ENCODE measurements at regions not wholly inside any gene's neighbourhood (a gene's known extent, or its start where the extent isn't known, plus 50 kb on each side); places are given as distances from the start of the nearest gene placed in this dataset.

GRCh38 chr4:178340468-178340867, 898.2 kb upstream of the AGA start:
- 91 to 98% methylated on average over 4 to 5 of the region's 7 CpGs for WGBS, 2 experiments (ENCODE audit: insufficient coverage in 2 of 2)
- Histone ChIP-seq H3K4me1 (ENCODE audit: control insufficient read depth, insufficient read depth, low read length, poor library complexity, severe bottlenecking) (no peaks in the 10 kb centered on the region), H3K9me3 (ENCODE audit: control insufficient read depth, low read length) (no peaks in the 10 kb centered on the region), H3K4me3 (ENCODE audit: extremely low read depth, insufficient read depth, low read length, poor library complexity, severe bottlenecking) (no peak overlapping the region), H3K36me3 (ENCODE audit: control insufficient read depth, insufficient read depth, low read length) (no peaks in the 10 kb centered on the region), H3K27ac (ENCODE audit: low read depth, low read length, severe bottlenecking) (no peak overlapping the region)

DNA sequence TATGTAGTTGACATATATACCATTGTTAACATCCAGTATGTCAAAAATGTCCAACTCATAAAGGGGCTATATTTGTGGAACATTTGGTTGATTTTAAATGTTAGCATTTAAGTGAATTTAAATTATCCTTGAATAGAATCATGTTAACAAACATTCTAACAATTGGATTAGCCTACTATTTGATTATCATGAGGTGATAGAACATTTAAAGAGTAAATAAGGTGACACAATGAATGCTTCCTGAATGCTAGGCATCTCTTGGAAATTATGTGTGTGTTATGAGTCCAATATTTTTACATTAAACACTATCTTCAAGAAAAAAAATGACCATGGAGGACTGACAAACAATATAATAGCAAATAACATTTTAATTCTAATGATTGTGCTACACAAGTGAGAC, 901.9 kb upstream of the AGA start:
- Histone ChIP-seq H3K4me3 (ENCODE audit: extremely low read depth, insufficient read depth, low read length, poor library complexity, severe bottlenecking) (no peak overlapping the region), H3K36me3 (ENCODE audit: control insufficient read depth, insufficient read depth, low read length) (no peaks in the 10 kb centered on the region), H3K4me1 (ENCODE audit: control insufficient read depth, insufficient read depth, low read length, poor library complexity, severe bottlenecking) (no peaks in the 10 kb centered on the region), H3K27ac (ENCODE audit: low read depth, low read length, severe bottlenecking) (no peak overlapping the region), H3K9me3 (ENCODE audit: control insufficient read depth, low read length) (no peaks in the 10 kb centered on the region)

DNA sequence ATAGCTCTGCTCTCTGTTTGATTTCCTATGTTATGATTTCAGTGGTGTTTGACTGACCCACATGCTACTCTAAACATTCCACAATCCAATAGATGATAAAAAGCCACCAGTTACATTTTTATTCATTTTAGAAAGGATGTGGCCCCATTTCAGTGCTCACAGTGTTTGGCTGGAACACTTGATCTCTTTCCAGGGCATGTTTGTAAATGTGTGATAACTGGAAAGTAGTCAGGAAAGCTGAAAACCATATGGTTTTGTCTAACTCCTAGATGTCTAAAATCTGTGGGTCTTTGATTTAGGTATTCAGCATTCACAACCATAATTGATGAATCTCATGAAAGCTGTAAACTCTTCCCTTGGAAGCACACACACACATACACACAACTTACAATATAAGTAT, 904.9 kb upstream of the AGA start:
- Histone ChIP-seq H3K27ac (ENCODE audit: low read depth, low read length, severe bottlenecking) (no peak overlapping the region), H3K4me1 (ENCODE audit: control insufficient read depth, insufficient read depth, low read length, poor library complexity, severe bottlenecking) (no peaks in the 10 kb centered on the region), H3K9me3 (ENCODE audit: control insufficient read depth, low read length) (no peaks in the 10 kb centered on the region), H3K36me3 (ENCODE audit: control insufficient read depth, insufficient read depth, low read length) (no peaks in the 10 kb centered on the region), H3K4me3 (ENCODE audit: extremely low read depth, insufficient read depth, low read length, poor library complexity, severe bottlenecking) (no peak overlapping the region)

DNA sequence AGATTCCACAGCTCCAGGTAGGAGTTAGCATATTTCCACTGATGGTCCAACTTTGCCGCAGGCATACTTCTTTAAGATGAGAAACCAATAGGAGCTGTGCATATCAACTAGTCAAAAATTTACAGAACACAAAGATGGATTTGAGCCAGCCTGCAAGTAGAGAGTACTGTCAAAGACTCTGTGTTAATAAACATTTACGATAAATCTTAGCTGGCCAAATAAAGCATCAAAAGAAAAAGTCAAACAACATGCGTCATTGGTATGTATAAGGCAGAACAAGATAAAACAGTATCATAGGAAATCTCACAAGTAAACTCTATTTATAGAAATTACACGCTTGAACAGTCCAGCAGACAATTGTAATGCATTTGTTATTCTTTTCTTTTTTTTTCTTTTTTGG, 907.4 kb upstream of the AGA start:
- Histone ChIP-seq H3K9me3 (ENCODE audit: control insufficient read depth, low read length) (no peaks in the 10 kb centered on the region), H3K36me3 (ENCODE audit: control insufficient read depth, insufficient read depth, low read length) (no peaks in the 10 kb centered on the region), H3K4me1 (ENCODE audit: control insufficient read depth, insufficient read depth, low read length, poor library complexity, severe bottlenecking) (no peaks in the 10 kb centered on the region), H3K27ac (ENCODE audit: low read depth, low read length, severe bottlenecking) (no peak overlapping the region), H3K4me3 (ENCODE audit: extremely low read depth, insufficient read depth, low read length, poor library complexity, severe bottlenecking) (no peak overlapping the region)
- 86 to 100% methylated on average over 1 to 2 of the region's 4 CpGs for WGBS, 2 experiments (ENCODE audit: insufficient coverage in 2 of 2)

DNA sequence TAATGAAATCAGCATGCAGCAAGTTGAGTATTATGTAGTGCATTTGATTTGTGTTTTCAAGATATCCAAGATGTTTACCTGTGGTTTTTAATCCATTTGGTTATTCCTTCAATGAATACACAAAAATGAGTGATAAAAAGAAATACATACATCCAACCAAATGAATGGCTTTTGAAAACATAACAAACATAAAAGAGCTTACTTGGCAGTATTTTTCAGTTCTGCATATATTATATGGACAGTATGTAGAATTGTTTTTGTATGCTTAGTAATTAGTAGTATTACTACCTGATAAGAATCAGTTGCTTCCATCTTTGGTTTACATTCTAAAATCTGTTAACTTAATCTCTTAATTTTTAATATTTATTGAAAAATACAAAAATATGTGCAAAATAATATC, 908.9 kb upstream of the AGA start:
- H3K4me3 ChIP-seq (ENCODE audit: extremely low read depth, insufficient read depth, low read length, poor library complexity, severe bottlenecking): no peak overlapping the region
- no peak overlapping the region for H3K27ac ChIP-seq (ENCODE audit: low read depth, low read length, severe bottlenecking)
- no peaks in the 10 kb centered on the region for H3K36me3 ChIP-seq (ENCODE audit: control insufficient read depth, insufficient read depth, low read length)
- H3K9me3 ChIP-seq (ENCODE audit: control insufficient read depth, low read length): no peaks in the 10 kb centered on the region
- no peaks in the 10 kb centered on the region for H3K4me1 ChIP-seq (ENCODE audit: control insufficient read depth, insufficient read depth, low read length, poor library complexity, severe bottlenecking)

- no CpG with 5 or more reads among the region's 2 CpGs for WGBS, 2 experiments (ENCODE audit: insufficient coverage in 2 of 2)
- no peaks in the 10 kb centered on the region for H3K4me1 ChIP-seq (ENCODE audit: control insufficient read depth, insufficient read depth, low read length, poor library complexity, severe bottlenecking)
- no peak overlapping the region for H3K27ac ChIP-seq (ENCODE audit: low read depth, low read length, severe bottlenecking)
- no peak overlapping the region for H3K4me3 ChIP-seq (ENCODE audit: extremely low read depth, insufficient read depth, low read length, poor library complexity, severe bottlenecking)
- H3K9me3 ChIP-seq (ENCODE audit: control insufficient read depth, low read length): no peaks in the 10 kb centered on the region
- H3K36me3 ChIP-seq (ENCODE audit: control insufficient read depth, insufficient read depth, low read length): no peaks in the 10 kb centered on the region
These were observed 914.5 kb upstream of the AGA start for GRCh38 chr4:178356725-178357124.

DNA sequence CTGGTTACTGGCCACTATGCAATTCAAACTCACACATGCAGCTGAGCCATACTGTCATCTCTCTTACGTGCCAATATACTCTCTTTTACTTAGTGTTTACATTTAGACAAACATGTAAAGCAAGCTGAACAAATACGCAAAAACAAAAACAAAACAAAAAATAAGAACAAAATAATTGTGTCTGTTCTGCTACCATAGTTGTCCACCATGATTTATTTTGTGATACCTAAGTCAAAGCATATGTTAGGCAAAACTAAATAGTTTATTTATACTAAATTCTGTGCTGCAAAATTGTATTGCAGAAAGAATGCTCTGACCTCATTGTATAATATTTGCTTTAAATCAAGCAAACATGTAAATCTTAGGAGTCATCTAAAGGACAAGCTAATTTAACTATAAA, 943.2 kb upstream of the AGA start:
- no peak overlapping the region for H3K4me3 ChIP-seq (ENCODE audit: extremely low read depth, insufficient read depth, low read length, poor library complexity, severe bottlenecking)
- H3K9me3 ChIP-seq (ENCODE audit: control insufficient read depth, low read length): no peaks in the 10 kb centered on the region
- H3K4me1 ChIP-seq (ENCODE audit: control insufficient read depth, insufficient read depth, low read length, poor library complexity, severe bottlenecking): no peaks in the 10 kb centered on the region
- no peak overlapping the region for H3K27ac ChIP-seq (ENCODE audit: low read depth, low read length, severe bottlenecking)
- no peaks in the 10 kb centered on the region for H3K36me3 ChIP-seq (ENCODE audit: control insufficient read depth, insufficient read depth, low read length)
- 40% methylated on average over 1 of the region's 2 CpGs; no CpG with 5 or more reads in 1 of the 2 experiments for WGBS, 2 experiments (ENCODE audit: insufficient coverage in 2 of 2)

DNA sequence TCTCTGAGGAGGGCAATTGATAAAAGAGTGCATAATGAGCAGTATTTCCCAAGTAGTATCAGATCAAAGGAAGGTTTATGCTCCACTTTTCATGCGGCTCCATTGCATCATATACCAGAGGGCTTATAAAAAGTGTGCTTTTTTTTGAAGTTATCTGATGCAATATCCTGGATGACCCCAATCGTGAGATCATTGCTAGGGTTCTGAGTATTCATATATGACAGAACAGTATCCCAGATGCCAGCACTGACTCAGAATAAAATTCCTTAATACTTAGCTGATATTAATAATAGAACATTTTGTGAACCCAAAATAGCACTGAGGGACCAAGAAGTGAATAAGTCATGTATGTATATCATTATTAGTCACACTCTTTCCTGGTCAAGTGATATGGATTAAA, 945.5 kb upstream of the AGA start:
- WGBS, 2 experiments (ENCODE audit: insufficient coverage in 2 of 2): 100% methylated on average over 1 of the region's 2 CpGs; no CpG with 5 or more reads in 1 of the 2 experiments
- Histone ChIP-seq H3K4me3 (ENCODE audit: extremely low read depth, insufficient read depth, low read length, poor library complexity, severe bottlenecking) (no peak overlapping the region), H3K36me3 (ENCODE audit: control insufficient read depth, insufficient read depth, low read length) (no peaks in the 10 kb centered on the region), H3K9me3 (ENCODE audit: control insufficient read depth, low read length) (no peaks in the 10 kb centered on the region), H3K27ac (ENCODE audit: low read depth, low read length, severe bottlenecking) (no peak overlapping the region), H3K4me1 (ENCODE audit: control insufficient read depth, insufficient read depth, low read length, poor library complexity, severe bottlenecking) (no peaks in the 10 kb centered on the region)

- H3K4me3 ChIP-seq (ENCODE audit: extremely low read depth, insufficient read depth, low read length, poor library complexity, severe bottlenecking): no peak overlapping the region
- H3K36me3 ChIP-seq (ENCODE audit: control insufficient read depth, insufficient read depth, low read length): no peaks in the 10 kb centered on the region
- no peak overlapping the region for H3K27ac ChIP-seq (ENCODE audit: low read depth, low read length, severe bottlenecking)
- H3K9me3 ChIP-seq (ENCODE audit: control insufficient read depth, low read length): no peaks in the 10 kb centered on the region
- 43% methylated on average over 1 of the region's 1 CpG; no CpG with 5 or more reads in 1 of the 2 experiments for WGBS, 2 experiments (ENCODE audit: insufficient coverage in 2 of 2)
- H3K4me1 ChIP-seq (ENCODE audit: control insufficient read depth, insufficient read depth, low read length, poor library complexity, severe bottlenecking): no peaks in the 10 kb centered on the region
These were observed 953.6 kb upstream of the AGA start for GRCh38 chr4:178395798-178396197.

DNA sequence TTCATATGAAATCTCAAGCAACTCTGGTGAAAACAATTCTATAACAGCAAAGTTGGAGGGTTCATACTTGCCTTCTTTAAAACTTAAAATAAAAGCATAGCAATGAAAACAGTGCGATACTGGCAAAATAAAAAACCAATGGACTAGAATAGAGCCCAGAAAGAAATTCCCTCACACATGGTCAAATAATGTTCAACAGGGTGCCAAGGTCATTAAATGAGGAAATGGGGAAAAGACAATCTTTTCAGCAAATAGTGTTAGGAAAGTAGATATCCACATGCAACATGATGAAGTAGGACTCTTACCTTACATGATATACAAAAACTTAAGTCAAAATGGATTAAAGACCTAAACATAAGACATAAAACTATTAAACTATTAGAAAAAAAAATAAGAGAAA, 970.2 kb upstream of the AGA start:
- H3K4me3 ChIP-seq (ENCODE audit: extremely low read depth, insufficient read depth, low read length, poor library complexity, severe bottlenecking): no peak overlapping the region
- no peaks in the 10 kb centered on the region for H3K4me1 ChIP-seq (ENCODE audit: control insufficient read depth, insufficient read depth, low read length, poor library complexity, severe bottlenecking)
- 80% methylated on average over 1 of the region's 1 CpG; no CpG with 5 or more reads in 1 of the 2 experiments for WGBS, 2 experiments (ENCODE audit: insufficient coverage in 2 of 2)
- no peak overlapping the region for H3K27ac ChIP-seq (ENCODE audit: low read depth, low read length, severe bottlenecking)
- H3K9me3 ChIP-seq (ENCODE audit: control insufficient read depth, low read length): no peaks in the 10 kb centered on the region
- H3K36me3 ChIP-seq (ENCODE audit: control insufficient read depth, insufficient read depth, low read length): no peaks in the 10 kb centered on the region

- no CpG with 5 or more reads among the region's 4 CpGs for WGBS, 2 experiments (ENCODE audit: insufficient coverage in 2 of 2)
- Histone ChIP-seq H3K36me3 (ENCODE audit: control insufficient read depth, insufficient read depth, low read length) (no peaks in the 10 kb centered on the region), H3K4me1 (ENCODE audit: control insufficient read depth, insufficient read depth, low read length, poor library complexity, severe bottlenecking) (no peaks in the 10 kb centered on the region), H3K4me3 (ENCODE audit: extremely low read depth, insufficient read depth, low read length, poor library complexity, severe bottlenecking) (no peak overlapping the region), H3K9me3 (ENCODE audit: control insufficient read depth, low read length) (no peaks in the 10 kb centered on the region), H3K27ac (ENCODE audit: low read depth, low read length, severe bottlenecking) (no peak overlapping the region)
These were observed 971.8 kb upstream of the AGA start for GRCh38 chr4:178414042-178414441.

DNA sequence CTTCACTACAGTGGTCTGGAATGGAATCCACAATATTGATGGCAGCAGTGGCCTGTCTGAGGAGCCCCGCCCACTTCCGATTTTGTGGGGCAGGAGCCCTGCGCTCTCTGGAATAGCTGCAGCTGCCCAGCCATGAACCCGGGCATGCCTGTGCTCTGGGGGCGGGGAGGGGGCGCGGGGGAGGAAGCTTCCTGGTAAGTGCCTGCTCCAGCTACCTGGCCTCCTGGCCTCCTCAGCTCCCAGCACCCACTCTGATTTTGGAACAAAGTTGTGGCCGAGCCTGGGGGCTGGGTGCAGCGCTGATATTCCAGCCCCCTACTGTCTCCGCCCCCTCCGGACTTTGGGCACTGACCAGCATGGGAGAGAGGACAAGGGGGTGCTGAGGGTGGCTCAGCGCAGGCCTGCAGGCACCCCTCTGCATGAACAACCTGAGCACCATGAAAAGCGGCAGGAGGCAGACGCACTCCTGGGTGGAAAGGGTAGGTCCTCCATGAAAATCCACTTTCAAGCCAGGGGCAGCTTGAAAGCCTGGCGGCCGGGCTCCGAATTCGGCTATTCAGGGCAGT, 972.7 kb upstream of the AGA start:
- H3K4me1 ChIP-seq (ENCODE audit: control insufficient read depth, insufficient read depth, low read length, poor library complexity, severe bottlenecking): no peaks in the 10 kb centered on the region
- H3K9me3 ChIP-seq (ENCODE audit: control insufficient read depth, low read length): no peaks in the 10 kb centered on the region
- no peak overlapping the region for H3K4me3 ChIP-seq (ENCODE audit: extremely low read depth, insufficient read depth, low read length, poor library complexity, severe bottlenecking)
- H3K27ac ChIP-seq (ENCODE audit: low read depth, low read length, severe bottlenecking): no peak overlapping the region
- H3K36me3 ChIP-seq (ENCODE audit: control insufficient read depth, insufficient read depth, low read length): no peaks in the 10 kb centered on the region
- 91 to 100% methylated on average over 7 to 16 of the region's 18 CpGs for WGBS, 2 experiments (ENCODE audit: insufficient coverage in 2 of 2)

Measured in mesodermal cell (in vitro differentiated cells).